ACHN (cell line): ENCODE measurements at regions not wholly inside any gene's neighbourhood (a gene's known extent, or its start where the extent isn't known, plus 50 kb on each side); places are given as distances from the start of the nearest gene placed in this dataset.

ENCODE experiments used
- DNase-seq: peaks from one replicate; pipeline ENCODE4 v3.0.0-alpha.2; 2015
- in situ Hi-C: cut with HindIII; loops from 2 replicates; pipeline ENCODE4 v1.10.0; 2017; ENCODE audit warnings: low sequenced_read_pairs, low pct_ligation_motif_present, low pct_unique_long_range_greater_than_20kb

GRCh38 chr7:97555857-97556421, 175.9 kb upstream of the TAC1 start:
- DNase-seq = no peak
- in situ Hi-C loops = no loop called here

- in situ Hi-C loops = no loop called here
- DNase-seq = no peak
Measured at GRCh38 chr7:97565665-97566064, 166.2 kb upstream of the TAC1 start.

GRCh38 chr7:97573065-97573464, 158.8 kb upstream of the TAC1 start:
- no peak for DNase-seq
- in situ Hi-C loops = no loop called here

- in situ Hi-C loops = no loop called here
- no peak for DNase-seq
Measured at GRCh38 chr7:97576043-97576442, 155.8 kb upstream of the TAC1 start.

GRCh38 chr7:97578225-97578624, 153.7 kb upstream of the TAC1 start:
- in situ Hi-C loops = no loop called here
- DNase-seq = no peak

GRCh38 chr7:97580205-97580604, 151.7 kb upstream of the TAC1 start:
- DNase-seq = no peak
- in situ Hi-C loops = no loop called here

GRCh38 chr7:97595439-97595838, 136.4 kb upstream of the TAC1 start:
- in situ Hi-C loops = no loop called here
- no peak for DNase-seq

GRCh38 chr7:97601931-97602457, 129.9 kb upstream of the TAC1 start:
- in situ Hi-C loops = no loop called here

GRCh38 chr7:97620495-97620894, 111.4 kb upstream of the TAC1 start:
- in situ Hi-C loops = no loop called here
- DNase-seq = no peak

More at GRCh38 chr7:97601931-97602457, 129.9 kb upstream of the TAC1 start:
- DNase-seq = peak; percentile 14

GRCh38 chr7:97623333-97623732, 108.6 kb upstream of the TAC1 start:
- no peak for DNase-seq
- in situ Hi-C loops = no loop called here

- in situ Hi-C loops = no loop called here
Measured at GRCh38 chr7:97630116-97630515, 101.8 kb upstream of the TAC1 start.

GRCh38 chr7:97635622-97636021, 96.3 kb upstream of the TAC1 start:
- no peak for DNase-seq
- in situ Hi-C loops = no loop called here

More at GRCh38 chr7:97630116-97630515, 101.8 kb upstream of the TAC1 start:
- no peak for DNase-seq

GRCh38 chr7:97639036-97639435, 92.8 kb upstream of the TAC1 start:
- no peak for DNase-seq

GRCh38 chr7:97659363-97660045, 72.4 kb upstream of the TAC1 start:
- no peak for DNase-seq
- in situ Hi-C loops = no loop called here

More at GRCh38 chr7:97639036-97639435, 92.8 kb upstream of the TAC1 start:
- in situ Hi-C loops = no loop called here

- in situ Hi-C loops = no loop called here
- no peak for DNase-seq
Measured at GRCh38 chr7:97667359-97667758, 64.5 kb upstream of the TAC1 start.

GRCh38 chr7:97671571-97671970, 60.3 kb upstream of the TAC1 start:
- no peak for DNase-seq
- in situ Hi-C loops = no loop called here

GRCh38 chr7:97680622-97681021, 51.3 kb upstream of the TAC1 start:
- no peak for DNase-seq
- in situ Hi-C loops = no loop called here
